A549 (cell line): ENCODE measurements at regions not wholly inside any gene's neighbourhood (a gene's known extent, or its start where the extent isn't known, plus 50 kb on each side); places are given as distances from the start of the nearest gene placed in this dataset.

ENCODE experiments used
- ATAC-seq, 2 experiments: fragments of 200-7000 bp in 1 of 2; fragments of >200 bp in 1 of 2; cut with Nextera tagmentation in 1 of 2; cut with Tn5 transposase in 1 of 2; 3 replicates each; pipeline versions ENCODE4 v1.8.0 to v1.9.1; 2018 to 2020; ENCODE audit warnings: mild to moderate bottlenecking in 1 of 2, moderate library complexity in 1 of 2
- CTCF ChIA-PET: fragments of 300-600 bp; sonication (Branson Sonifier 250); formaldehyde crosslinking; extraction: SDS; loops from one replicate; lab custom pipeline; 2021; ENCODE audit warnings: antibody characterized with exemption, inconsistent platforms; lab: Yijun Ruan, JAX
- POLR2A ChIA-PET: fragments of 350-600 bp; formaldehyde crosslinking; extraction: SDS; loops from one replicate; lab custom pipeline; 2021; ENCODE audit warnings: antibody characterized with exemption, inconsistent platforms; lab: Yijun Ruan, JAX
- DNase-seq, 2 experiments: peaks; one replicate each; pipeline versions ENCODE4 v3.0.0 to v3.0.0-alpha.2; 2011 to 2016; ENCODE audit warnings: low read depth in 1 of 2, low spot score in 1 of 2
- FAIRE-seq: peaks from 2 replicates; lab custom pipeline; 2011; peaks lifted over from hg19 to GRCh38; lab: Jason Lieb, UNC
- H3K27ac ChIP-seq, 2 experiments: fragments of >200 bp; sonication (Bioruptor Twin); formaldehyde crosslinking; 3 replicates each; pipeline ENCODE4 v1.5.1; 2016 to 2017
- H3K4me1 ChIP-seq: fragments of >200 bp; sonication (Bioruptor Twin); formaldehyde crosslinking; 3 replicates; pipeline ENCODE4 v1.6.1; 2016
- H3K4me2 ChIP-seq: fragments of >200 bp; sonication (Bioruptor Twin); formaldehyde crosslinking; 3 replicates; pipeline ENCODE4 v1.6.1; 2016
- H3K4me3 ChIP-seq: fragments of >200 bp; sonication (Bioruptor Twin); formaldehyde crosslinking; 3 replicates; pipeline ENCODE4 v1.5.1; 2016
- H3K9me3 ChIP-seq: fragments of >200 bp; sonication (Bioruptor Twin); formaldehyde crosslinking; 3 replicates; pipeline ENCODE4 v1.6.1; 2016
- BHLHE40 ChIP-seq: IDR thresholded peaks from 2 replicates; pipeline ENCODE4 v1.6.1; 2012; ENCODE audit warnings: low read depth, low read length, inconsistent platforms
- CBX2 ChIP-seq: fragments of 200-600 bp; sonication (generic); IDR thresholded peaks from 2 replicates; pipeline ENCODE4 v1.6.1; 2016; ENCODE audit warnings: low read depth, mild to moderate bottlenecking, borderline replicate concordance
- CEBPB ChIP-seq, 2 experiments: fragments of >200 bp in 1 of 2; sonication (Bioruptor Twin) in 1 of 2; formaldehyde crosslinking in 1 of 2; IDR thresholded peaks; 2 replicates each; pipeline ENCODE4 v1.6.1; 2012 to 2016
- CHD2 ChIP-seq: fragments of 150-350 bp; IDR thresholded peaks from 2 replicates; pipeline ENCODE4 v1.6.1; 2014; ENCODE audit warnings: low read length; ENCODE audit not compliant: partially characterized antibody
- CHD4 ChIP-seq: fragments of 200-600 bp; sonication (generic); IDR thresholded peaks from 2 replicates; pipeline ENCODE4 v1.6.1; 2016; ENCODE audit warnings: antibody characterized with exemption, mild to moderate bottlenecking, borderline replicate concordance
- EHF ChIP-seq: fragments of 250-450 bp; sonication (Bioruptor Pico); IDR thresholded peaks from 2 replicates; pipeline ENCODE4 v1.5.0; 2020; ENCODE audit warnings: mild to moderate bottlenecking
- ESRRA ChIP-seq: fragments of 150-350 bp; IDR thresholded peaks from 2 replicates; pipeline ENCODE4 v1.6.1; 2014; ENCODE audit warnings: mild to moderate bottlenecking, low read length, borderline replicate concordance
- FOSB ChIP-seq: fragments of 250-450 bp; sonication (Bioruptor Pico); IDR thresholded peaks from 2 replicates; pipeline ENCODE4 v1.5.0; 2020; ENCODE audit warnings: mild to moderate bottlenecking, moderate library complexity
- HEYL ChIP-seq: fragments of 250-450 bp; sonication (Bioruptor Pico); IDR thresholded peaks from 2 replicates; pipeline ENCODE4 v1.8.0; 2021; ENCODE audit warnings: mild to moderate bottlenecking, moderate library complexity
- HMGXB4 ChIP-seq: fragments of 250-450 bp; sonication (Bioruptor Pico); IDR thresholded peaks from 2 replicates; pipeline ENCODE4 v1.5.0; 2021; ENCODE audit warnings: mild to moderate bottlenecking, moderate library complexity, borderline replicate concordance
- JUN ChIP-seq, 2 experiments: fragments of >200 bp; sonication (Bioruptor Twin); formaldehyde crosslinking; IDR thresholded peaks; 2 replicates in 1 of 2; 3 replicates in 1 of 2; pipeline ENCODE4 v1.6.1; 2016 to 2017
- JUNB ChIP-seq: fragments of >200 bp; sonication (Bioruptor Twin); formaldehyde crosslinking; IDR thresholded peaks from 2 replicates; pipeline ENCODE4 v1.6.1; 2016
- KDM1A ChIP-seq: fragments of 200-600 bp; sonication (generic); IDR thresholded peaks from 2 replicates; pipeline ENCODE4 v1.6.1; 2016; ENCODE audit warnings: low read depth, mild to moderate bottlenecking
- MAFK ChIP-seq: fragments of 450-650 bp; IDR thresholded peaks from 2 replicates; pipeline ENCODE4 v1.6.1; 2014; ENCODE audit not compliant: partially characterized antibody
- MYC ChIP-seq: IDR thresholded peaks from 2 replicates; pipeline ENCODE4 v1.6.1; 2012; ENCODE audit warnings: mild to moderate bottlenecking, inconsistent platforms, low read length, improper control_type of control experiment, borderline replicate concordance
- NR3C1 ChIP-seq: fragments of >200 bp; sonication (Bioruptor Twin); formaldehyde crosslinking; IDR thresholded peaks from 3 replicates; pipeline ENCODE4 v1.6.1; 2017
- PBX3 ChIP-seq: IDR thresholded peaks from 2 replicates; pipeline ENCODE4 v1.6.1; 2012
- PHF8 ChIP-seq: fragments of 200-600 bp; sonication (generic); IDR thresholded peaks from 2 replicates; pipeline ENCODE4 v1.6.1; 2016; ENCODE audit warnings: low read depth, mild to moderate bottlenecking, antibody characterized with exemption, moderate library complexity, borderline replicate concordance
- POLR2A ChIP-seq: IDR thresholded peaks from 2 replicates; pipeline ENCODE4 v1.6.1; 2012; ENCODE audit warnings: mild to moderate bottlenecking, low read length
- REST ChIP-seq: fragments of 200-600 bp; sonication (generic); IDR thresholded peaks from 2 replicates; pipeline ENCODE4 v1.6.1; 2016; ENCODE audit warnings: antibody characterized with exemption, mild to moderate bottlenecking, moderate library complexity
- SMC3 ChIP-seq: fragments of >200 bp; sonication (Bioruptor Twin); formaldehyde crosslinking; IDR thresholded peaks from 3 replicates; pipeline ENCODE4 v1.6.1; 2018; ENCODE audit warnings: inconsistent platforms
- SREBF2 ChIP-seq: fragments of 450-650 bp; IDR thresholded peaks from 2 replicates; pipeline ENCODE4 v1.6.1; 2014; ENCODE audit warnings: mild to moderate bottlenecking, moderate library complexity
- TFCP2L1 ChIP-seq: fragments of 250-450 bp; sonication (Bioruptor Pico); IDR thresholded peaks from 2 replicates; pipeline ENCODE4 v1.5.0; 2021; ENCODE audit warnings: mild to moderate bottlenecking
- TP53 ChIP-seq: fragments of 250-450 bp; sonication (Bioruptor Pico); IDR thresholded peaks from 2 replicates; pipeline ENCODE4 v1.5.0; 2021; ENCODE audit warnings: mild to moderate bottlenecking, moderate library complexity
- WGBS: methylation state at CpG from one replicate; pipeline ENCODE4 v1.1.6; 2017; ENCODE audit errors: missing lambda C conversion rate; 5-methylcytosine and 5-hydroxymethylcytosine counted together
- TF ChIP-seq, protein P1 (sequence below): fragments of 250-450 bp; sonication (Bioruptor Pico); IDR thresholded peaks from 2 replicates; pipeline ENCODE4 v1.5.0; 2020; ENCODE audit warnings: low read depth, mild to moderate bottlenecking, moderate library complexity
- TF ChIP-seq, protein P2 (sequence below): fragments of >200 bp; sonication (Bioruptor Twin); formaldehyde crosslinking; IDR thresholded peaks from 2 replicates; pipeline ENCODE4 v1.6.1; 2016
- TF ChIP-seq, protein P3 (sequence below): IDR thresholded peaks from 2 replicates; pipeline ENCODE4 v1.6.1; 2012
- TF ChIP-seq, protein P4 (sequence below): IDR thresholded peaks from 2 replicates; pipeline ENCODE4 v1.6.1; 2012; ENCODE audit warnings: low read depth, borderline replicate concordance

DNA sequence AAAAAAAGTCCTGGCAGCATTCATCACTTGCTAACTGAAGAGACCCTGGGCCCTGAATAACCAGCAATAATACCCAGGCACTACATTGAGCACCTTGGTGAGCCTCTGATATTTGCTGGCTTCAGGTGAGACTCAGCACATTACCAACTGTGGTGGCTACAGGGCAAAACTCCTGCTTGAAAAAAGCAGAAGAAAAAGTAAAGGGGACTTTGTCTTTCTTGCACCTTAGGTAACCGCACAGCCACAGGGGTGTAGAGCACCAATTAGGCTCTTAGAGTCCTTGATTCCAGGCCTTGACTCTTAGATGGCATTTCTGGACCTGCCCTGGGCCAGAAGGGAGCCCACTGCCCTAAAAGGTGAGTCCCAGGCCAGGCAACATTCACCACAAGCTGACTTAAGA lies 269.5 kb downstream of the AUH start:
- DNase-seq: no peak
- no peak for FAIRE-seq
- ChIA-PET POLR2A (no interaction called here), CTCF (interaction anchor here (0.8 kb wide), 1 partner anchor 89 kb away, joined by 3 read pairs; no protein-coding TSS in a partner anchor)
- Histone ChIP-seq H3K4me2 (no peak overlapping the region), H3K4me1 (0 out of 3 replicates have a peak, but pooled peaks cover 7% of the 10 kb centered on the region), H3K27ac (no peak overlapping the region), H3K4me3 (no peak overlapping the region), H3K9me3 (no peaks in the 10 kb centered on the region)
- ATAC-seq: no peak
- TF ChIP-seq HEYL (CRISPR knock-in tag): no peak
- no peak for TF ChIP-seq CEBPB (IDR thresholded peaks at IDR 0.05)
- TF ChIP-seq PBX3: no peak
- no peak for TF ChIP-seq MAFK
- TF ChIP-seq EHF (CRISPR knock-in tag): no peak
- no peak for TF ChIP-seq MYC
- TF ChIP-seq HMGXB4 (CRISPR knock-in tag): no peak
- TF ChIP-seq PHF8: no peak
- no peak for TF ChIP-seq POLR2A
- no peak for TF ChIP-seq ESRRA
- TF ChIP-seq, protein P1, sequence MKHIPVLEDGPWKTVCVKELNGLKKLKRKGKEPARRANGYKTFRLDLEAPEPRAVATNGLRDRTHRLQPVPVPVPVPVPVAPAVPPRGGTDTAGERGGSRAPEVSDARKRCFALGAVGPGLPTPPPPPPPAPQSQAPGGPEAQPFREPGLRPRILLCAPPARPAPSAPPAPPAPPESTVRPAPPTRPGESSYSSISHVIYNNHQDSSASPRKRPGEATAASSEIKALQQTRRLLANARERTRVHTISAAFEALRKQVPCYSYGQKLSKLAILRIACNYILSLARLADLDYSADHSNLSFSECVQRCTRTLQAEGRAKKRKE (CRISPR knock-in tag): no peak
- TF ChIP-seq KDM1A: no peak
- no peak for TF ChIP-seq CHD2
- no peak for TF ChIP-seq CBX2
- TF ChIP-seq JUN (IDR thresholded peaks at IDR 0.05): no peak
- TF ChIP-seq, protein P2, sequence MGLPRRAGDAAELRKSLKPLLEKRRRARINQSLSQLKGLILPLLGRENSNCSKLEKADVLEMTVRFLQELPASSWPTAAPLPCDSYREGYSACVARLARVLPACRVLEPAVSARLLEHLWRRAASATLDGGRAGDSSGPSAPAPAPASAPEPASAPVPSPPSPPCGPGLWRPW: no peak
- TF ChIP-seq TP53 (CRISPR knock-in tag): no peak
- TF ChIP-seq, protein P3, sequence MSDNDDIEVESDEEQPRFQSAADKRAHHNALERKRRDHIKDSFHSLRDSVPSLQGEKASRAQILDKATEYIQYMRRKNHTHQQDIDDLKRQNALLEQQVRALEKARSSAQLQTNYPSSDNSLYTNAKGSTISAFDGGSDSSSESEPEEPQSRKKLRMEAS: no peak
- 94% methylated on average over 1 of the region's 1 CpG for WGBS

- no peak overlapping the region for H3K4me2 ChIP-seq
- no peak overlapping the region for H3K27ac ChIP-seq
- no peak for ATAC-seq
- CTCF ChIA-PET: interaction anchor here (1.1 kb wide), 1 partner anchor 339 kb away, joined by 3 read pairs; no protein-coding TSS in a partner anchor
- WGBS: 13% methylated on average over 1 of the region's 1 CpG
- no peak for DNase-seq
- no peaks in the 10 kb centered on the region for H3K9me3 ChIP-seq
- POLR2A ChIA-PET: no interaction called here
- H3K4me1 ChIP-seq: peaks cover 8% of the 10 kb centered on the region; the same call in 1 of the 3 replicates
- FAIRE-seq: no peak
- H3K4me3 ChIP-seq: no peak overlapping the region
- TF ChIP-seq POLR2A (no peak), FOSB (CRISPR knock-in tag) (no peak), TFCP2L1 (no peak), EHF (CRISPR knock-in tag) (no peak), CHD2 (no peak), SREBF2 (no peak), TP53 (CRISPR knock-in tag) (no peak), SMC3 (no peak), NR3C1 (no peak), BHLHE40 (no peak), REST (no peak), JUN (IDR thresholded peaks at IDR 0.05) (no peak), JUNB (no peak), CHD4 (no peak)
- TF ChIP-seq, protein P4, sequence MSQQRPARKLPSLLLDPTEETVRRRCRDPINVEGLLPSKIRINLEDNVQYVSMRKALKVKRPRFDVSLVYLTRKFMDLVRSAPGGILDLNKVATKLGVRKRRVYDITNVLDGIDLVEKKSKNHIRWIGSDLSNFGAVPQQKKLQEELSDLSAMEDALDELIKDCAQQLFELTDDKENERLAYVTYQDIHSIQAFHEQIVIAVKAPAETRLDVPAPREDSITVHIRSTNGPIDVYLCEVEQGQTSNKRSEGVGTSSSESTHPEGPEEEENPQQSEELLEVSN: no peak
- TF ChIP-seq, protein P3: no peak
- TF ChIP-seq, protein P2: no peak
These were observed 267.2 kb downstream of the AUH start for GRCh38 chr9:91094324-91095088.
